HTR-8/SVneo (cell line): ENCODE measurements at regions not wholly inside any gene's neighbourhood (a gene's known extent, or its start where the extent isn't known, plus 50 kb on each side); places are given as distances from the start of the nearest gene placed in this dataset.

ENCODE experiments used
- DNase-seq: peaks from one replicate; pipeline ENCODE4 v3.0.0; 2011; ENCODE audit warnings: low spot score, mixed read lengths; ENCODE audit not compliant: insufficient read length
- FAIRE-seq: peaks from 2 replicates; lab custom pipeline; 2011; peaks lifted over from hg19 to GRCh38; lab: Jason Lieb, UNC

DNA sequence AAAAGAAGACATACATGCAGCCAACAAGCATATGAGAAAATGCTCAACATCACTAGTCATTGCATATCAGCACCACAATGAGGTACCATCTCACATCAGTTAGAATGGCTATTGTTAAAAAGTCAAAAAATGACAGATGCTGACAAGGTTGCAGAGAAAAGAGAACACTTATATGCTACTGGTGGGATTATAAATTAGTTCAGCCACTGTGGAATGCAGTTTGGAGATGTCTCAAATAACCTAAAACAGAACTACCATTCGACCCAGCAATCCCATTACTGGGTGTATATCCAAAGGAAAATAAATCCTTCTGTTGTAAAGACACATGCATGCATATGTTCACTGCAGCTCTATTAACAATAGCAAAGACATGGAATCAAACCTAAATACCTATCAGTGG is 238.4 kb downstream of the KCNC2 start:
- DNase-seq (no peak), FAIRE-seq (no peak)

DNA sequence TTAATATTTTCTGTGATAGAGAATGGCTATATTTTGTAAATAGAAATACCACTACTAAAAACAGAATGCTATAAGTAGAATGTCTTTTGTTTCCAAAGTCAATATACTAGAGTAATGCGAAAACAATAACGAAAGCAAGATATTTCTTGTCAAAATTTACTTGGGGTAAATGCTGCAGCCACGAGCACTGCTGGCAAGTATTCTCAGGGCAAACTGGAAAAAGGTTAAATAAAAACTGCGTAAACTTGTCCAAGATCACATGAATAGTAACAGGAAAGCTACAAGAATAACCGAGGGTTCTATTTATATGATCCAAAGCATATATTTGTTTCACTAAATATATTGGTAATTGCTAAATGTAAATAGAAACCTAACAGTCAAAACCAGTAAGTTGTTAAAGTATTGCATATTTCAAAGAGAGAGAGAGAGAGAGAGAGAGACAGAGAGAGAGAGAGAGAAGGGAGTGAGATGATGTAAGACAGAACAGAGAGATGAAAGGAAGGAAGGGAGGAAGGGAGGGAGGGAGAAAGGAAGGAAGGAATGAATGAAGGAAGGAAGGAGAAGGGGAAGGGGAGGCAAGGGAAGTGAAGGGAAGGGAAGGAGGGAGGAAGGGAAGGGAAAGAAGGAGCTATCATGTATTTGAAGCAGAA is 231.7 kb downstream of the KCNC2 start:
- no peak for FAIRE-seq
- no peak for DNase-seq

DNA sequence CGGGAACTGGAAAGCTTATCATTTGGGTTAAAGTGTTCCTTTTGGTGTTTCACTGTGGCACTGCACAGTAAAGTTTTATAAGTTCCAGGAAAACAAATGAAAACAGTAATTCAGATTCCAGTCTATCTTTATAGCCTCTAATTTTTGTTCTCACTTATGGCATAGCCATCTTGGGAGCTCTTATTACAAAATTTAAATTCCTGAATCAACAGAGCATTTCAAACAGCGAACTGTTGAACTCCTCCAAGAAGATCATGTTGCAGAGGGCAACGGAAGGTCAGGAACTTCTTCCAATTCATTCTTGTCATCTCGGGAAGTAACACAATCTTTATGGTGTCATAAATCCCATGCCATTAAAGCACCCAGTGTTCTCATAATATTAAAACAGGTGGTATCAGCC is 229.1 kb downstream of the KCNC2 start:
- FAIRE-seq (peak; percentile 23), DNase-seq (peak; percentile 45)

DNA sequence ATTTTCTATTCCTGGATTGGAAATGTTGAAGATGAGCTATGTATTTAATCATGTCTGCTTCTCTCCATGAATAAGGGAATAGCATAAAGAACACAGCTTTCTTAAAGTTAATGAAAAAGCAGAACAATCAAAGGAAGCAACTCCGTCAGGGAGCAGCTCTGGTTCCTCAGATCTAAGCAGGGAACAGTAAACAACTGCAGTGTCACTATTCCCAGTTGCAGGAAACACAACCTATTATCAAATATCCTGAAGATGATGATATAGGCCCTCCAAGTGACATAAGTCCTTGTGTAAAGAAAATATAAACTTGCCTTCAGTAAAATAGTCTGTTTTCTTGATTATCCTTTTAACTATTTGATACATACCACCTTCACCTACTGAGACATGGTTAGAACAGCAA is 228.1 kb downstream of the KCNC2 start:
- no peak for DNase-seq
- no peak for FAIRE-seq

DNA sequence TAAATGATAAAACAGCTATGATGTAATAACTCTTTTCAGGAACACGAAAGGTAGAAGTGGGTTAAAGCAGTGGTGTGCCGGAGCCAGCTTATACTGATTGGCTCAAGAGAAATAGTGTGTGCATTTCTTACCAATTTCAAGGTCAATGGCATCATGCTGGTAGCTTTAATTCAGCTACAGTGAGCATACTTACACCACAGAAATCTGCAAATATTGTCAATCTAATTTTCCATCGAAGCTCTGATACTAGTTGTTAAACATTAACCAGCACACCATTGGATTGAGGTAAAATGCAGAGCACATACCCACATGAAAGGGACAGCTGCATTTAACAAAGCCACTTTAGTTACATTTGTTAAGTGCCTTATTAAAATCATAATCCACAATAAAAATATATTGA is 225.7 kb downstream of the KCNC2 start:
- no peak for FAIRE-seq
- DNase-seq: no peak

DNA sequence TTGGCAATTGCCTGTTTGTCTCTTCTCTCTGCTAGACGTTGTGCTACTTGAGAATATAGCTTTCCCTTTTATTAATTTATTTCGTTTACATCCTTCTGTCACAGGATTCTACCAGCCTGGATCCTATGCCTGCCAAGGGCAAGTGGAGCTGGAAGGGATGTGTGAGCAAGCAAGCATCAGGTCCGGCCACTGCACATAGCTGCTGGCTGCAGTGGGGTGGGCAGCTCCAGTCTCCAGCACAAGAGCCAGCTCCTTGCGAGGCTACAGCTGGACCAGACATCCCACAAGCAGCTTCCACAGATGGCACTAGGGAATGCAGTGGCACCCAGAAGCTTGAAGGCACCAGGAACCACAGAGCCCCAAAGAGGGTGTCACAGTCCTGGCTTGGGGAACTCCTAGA is 225.0 kb downstream of the KCNC2 start:
- no peak for FAIRE-seq
- DNase-seq: no peak

DNA sequence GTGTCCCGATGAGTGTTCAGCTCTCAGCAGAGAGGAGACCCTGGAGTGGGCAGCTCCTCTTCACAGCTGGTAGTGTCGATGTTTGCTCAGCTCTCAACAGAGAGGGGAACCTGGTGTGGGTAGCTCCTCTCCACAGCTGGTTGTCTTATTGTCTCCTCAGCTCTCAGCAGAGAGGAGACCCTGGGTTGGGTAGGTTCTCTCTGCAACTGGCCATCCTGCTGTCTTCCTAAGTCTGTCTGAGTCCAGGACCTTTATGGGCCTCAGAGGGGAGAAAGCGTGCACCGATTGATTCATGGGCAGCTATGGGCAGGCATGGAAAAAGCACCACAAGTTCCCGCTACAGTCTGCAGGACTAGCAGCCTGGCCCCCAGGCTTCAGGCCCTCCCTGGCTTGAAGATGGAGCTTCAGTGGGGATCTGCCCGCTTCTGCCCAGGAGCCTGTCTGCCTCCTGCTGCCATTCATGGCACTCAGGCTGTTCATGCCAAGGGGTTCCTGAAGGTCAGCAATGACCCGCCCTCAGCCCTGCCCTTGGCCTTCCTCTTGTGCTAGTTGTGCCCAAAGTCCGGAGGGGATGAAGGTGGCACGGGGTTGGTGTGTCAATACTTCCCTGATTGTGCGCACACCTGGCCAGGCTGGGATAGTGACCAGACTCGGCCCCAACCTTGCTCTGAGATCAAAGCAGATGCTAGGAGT is 224.2 kb downstream of the KCNC2 start:
- FAIRE-seq (no peak), DNase-seq (no peak)

DNA sequence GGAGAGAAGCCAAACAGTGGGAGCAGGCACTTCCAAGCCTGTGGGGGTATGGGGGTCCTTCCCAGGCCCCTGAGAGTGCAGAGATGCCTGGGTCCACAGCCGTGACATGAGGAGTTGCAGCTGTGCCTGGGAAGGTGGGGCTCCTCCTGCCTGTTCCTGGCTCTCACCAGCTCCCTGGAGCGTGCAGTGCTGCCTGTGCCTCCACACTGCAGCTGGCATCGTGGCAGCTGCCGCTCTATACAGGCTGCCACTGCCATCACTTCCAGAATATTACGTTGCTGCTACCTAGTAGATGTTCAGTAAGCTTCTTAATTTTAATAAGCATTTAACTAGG is 223.7 kb downstream of the KCNC2 start:
- DNase-seq: no peak
- no peak for FAIRE-seq

DNA sequence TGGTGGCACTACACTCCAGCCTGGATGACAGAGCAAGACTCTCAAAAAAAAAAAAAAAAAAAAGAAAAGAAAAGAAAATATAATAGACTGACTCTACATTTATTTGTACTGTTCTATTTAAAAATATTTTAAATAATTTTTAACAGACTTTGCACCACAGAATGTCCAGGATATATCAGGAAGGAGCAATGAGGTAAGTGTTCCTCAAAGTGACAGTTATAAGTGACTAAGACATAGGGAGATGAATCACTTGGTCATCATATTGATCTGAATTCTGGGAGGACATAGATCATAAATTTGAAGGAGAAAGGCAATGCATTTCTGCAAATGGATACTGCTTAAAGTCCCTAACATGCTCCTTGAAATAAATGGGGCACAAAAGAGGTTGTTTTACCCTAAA is 221.5 kb downstream of the KCNC2 start:
- DNase-seq (no peak), FAIRE-seq (no peak)
